ENCODE measurements at regions not wholly inside any gene's neighbourhood (a gene's known extent, or its start where the extent isn't known, plus 50 kb on each side); places are given as distances from the start of the nearest gene placed in this dataset.

- TF ChIP-seq CTCF (conservative IDR thresholded peaks at IDR 0.05 in 1 of 2, IDR thresholded peaks at IDR 0.05 in 1 of 2; ENCODE audit: extremely low read depth in 1 of 2, insufficient read depth in 1 of 2, low read depth in 1 of 2, low read length in 2 of 2) (no peak), EZH2 (IDR thresholded peaks at IDR 0.05; ENCODE audit: borderline replicate concordance, low read length) (no peak)
Measured at GRCh38 chr16:79835194-79835593, 234.7 kb upstream of the MAF start.
